HepG2 (cell line): ENCODE measurements at regions not wholly inside any gene's neighbourhood (a gene's known extent, or its start where the extent isn't known, plus 50 kb on each side); places are given as distances from the start of the nearest gene placed in this dataset.

Experiments used
- CTCF ChIP-seq: sonication (generic); formaldehyde crosslinking; IDR thresholded peaks from 2 replicates; pipeline ENCODE4 v1.5.0; 2020; ENCODE audit warnings: mild to moderate bottlenecking, missing genetic modification reagents, moderate library complexity
- HNF4A ChIP-seq: sonication (generic); formaldehyde crosslinking; IDR thresholded peaks from 2 replicates; pipeline ENCODE4 v1.4.0; 2020; ENCODE audit warnings: missing genetic modification reagents
- POLR2AphosphoS5 ChIP-seq: IDR thresholded peaks from 2 replicates; pipeline ENCODE4 v1.6.1; 2012; ENCODE audit warnings: low read depth, low read length
- YY1 ChIP-seq: IDR thresholded peaks from 2 replicates; pipeline ENCODE4 v1.6.1; 2011; ENCODE audit warnings: low read length, low read depth, moderate library complexity, mild to moderate bottlenecking; ENCODE audit not compliant: insufficient read depth, insufficient replicate concordance
- ZBTB26 ChIP-seq: IDR thresholded peaks from 2 replicates; pipeline ENCODE4 v1.6.1; 2016; ENCODE audit warnings: missing compliant biosample characterization, missing genetic modification reagents, borderline replicate concordance
- ZNF281 ChIP-seq: sonication (generic); formaldehyde crosslinking; IDR thresholded peaks from 2 replicates; pipeline ENCODE4 v1.4.0; 2020; ENCODE audit warnings: missing genetic modification reagents, borderline replicate concordance
- ZNF589 ChIP-seq: sonication (generic); formaldehyde crosslinking; conservative IDR thresholded peaks from 2 replicates; pipeline ENCODE4 v1.8.0; 2022; ENCODE audit warnings: mild to moderate bottlenecking, moderate library complexity, missing genetic modification reagents

- TF ChIP-seq CTCF (CRISPR knock-in tag) (no peak), ZNF281 (no peak), YY1 (no peak), HNF4A (CRISPR knock-in tag) (no peak), POLR2AphosphoS5 (no peak), ZNF589 (CRISPR knock-in tag) (no peak), ZBTB26 (CRISPR knock-in tag) (no peak)
Measured at GRCh38 chr3:88444251-88444650, 294.5 kb downstream of the C3orf38 start.
